Left colon (tissue), 2 donors: ENCODE measurements at regions not wholly inside any gene's neighbourhood (a gene's known extent, or its start where the extent isn't known, plus 50 kb on each side); places are given as distances from the start of the nearest gene placed in this dataset.
A peak's percentile ranks its signal among the peaks of the same experiment; 100 is the strongest.
"Not testable (repeated sequence)": the region's sequence is repeated elsewhere in the genome, so short reads cannot be mapped to it uniquely, and the experiment has no call there.

Source experiments
- ATAC-seq: fragments of 200-7000 bp; cut with Tn5 transposase; one replicate; pipeline ENCODE4 v1.9.1; 2020; ENCODE audit warnings: mild to moderate bottlenecking, moderate library complexity
- DNase-seq, 2 donors: peaks; one replicate each; pipeline ENCODE4 v3.0.0-alpha.2; 2020
- intact Hi-C, 2 donors: fragments of 100-400 bp; cut with DNase I in 1 of 2; cut with micrococcal nuclease in 1 of 2; formaldehyde crosslinking; loops; one replicate each; pipeline versions ENCODE4 v1.11.2 to v1.14.0; 2022; cut with DNase I, micrococcal nuclease
- donor health status: DM: no; HTN: no; CAD: no.
- donor health status: DM: yes; HTN: yes; CAD: no.

GRCh38 chr18:22300665-22301636 is 116.8 kb downstream of the CTAGE1 start:
- ATAC-seq, result peak; percentile 64
- intact Hi-C loops, result no loop called here
- no peak for DNase-seq

DNA sequence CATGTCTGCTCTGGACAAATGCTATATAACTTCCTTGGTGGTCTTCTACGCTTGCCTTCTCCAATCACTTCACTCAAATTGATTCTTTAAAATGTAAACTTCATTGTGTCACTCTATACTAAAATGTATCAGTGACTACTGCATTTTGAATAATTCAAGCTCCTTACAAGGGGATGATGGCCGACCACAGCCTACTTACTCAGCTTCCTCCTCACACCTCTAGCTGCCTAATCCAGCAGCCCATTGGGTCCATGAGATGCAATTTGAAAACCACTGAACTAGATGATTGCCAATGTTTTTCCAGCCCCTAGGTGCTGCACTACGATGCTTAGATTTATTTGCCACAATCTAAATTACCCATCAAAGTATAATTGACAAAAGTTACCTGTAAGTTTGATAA is 120.7 kb downstream of the CTAGE1 start:
- intact Hi-C loops, result no loop called here
- no peak for ATAC-seq
- DNase-seq, result no peak

DNA sequence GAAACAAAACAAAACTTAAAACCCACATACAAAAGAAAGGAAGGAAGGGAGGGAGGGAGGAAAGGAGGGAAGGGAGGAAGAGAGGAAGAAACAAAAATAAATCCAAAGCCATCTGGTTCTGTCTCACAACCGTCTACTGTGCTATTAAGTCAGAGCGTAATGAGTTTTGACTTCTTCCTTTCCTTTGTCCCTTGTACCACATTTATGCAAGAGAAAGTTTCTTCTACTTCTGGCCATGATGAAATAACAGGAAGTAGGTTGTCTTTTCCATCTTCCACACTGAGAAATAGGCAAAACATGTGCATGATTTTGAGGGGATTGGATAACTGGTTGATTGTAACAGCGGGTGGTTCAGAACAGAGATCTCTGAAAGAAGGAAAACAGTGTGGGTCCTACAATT is 121.4 kb downstream of the CTAGE1 start:
- intact Hi-C loops, result no loop called here
- no peak for DNase-seq
- no peak for ATAC-seq

GRCh38 chr18:22293417-22293816 is 124.0 kb downstream of the GATA6 start:
- no peak for ATAC-seq
- intact Hi-C loops, result no loop called here

DNA sequence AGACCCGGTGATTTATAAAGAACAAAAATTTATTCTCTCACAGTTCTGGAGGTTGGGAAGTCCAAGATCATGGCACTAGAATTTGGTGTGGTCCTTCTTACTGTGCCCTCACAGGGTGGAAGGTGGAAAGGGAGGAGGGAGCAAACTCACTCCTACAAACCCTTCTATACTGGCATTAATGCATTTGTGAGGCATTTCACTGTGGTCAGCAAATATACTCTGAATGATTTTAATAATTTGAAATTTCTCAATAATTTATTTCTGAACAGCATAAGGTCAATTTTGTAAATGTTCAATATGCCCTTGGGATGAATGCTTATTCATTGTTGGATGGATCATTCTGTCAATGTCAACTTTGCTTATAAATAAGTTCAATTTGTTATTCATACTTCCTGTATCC is 120.6 kb downstream of the GATA6 start:
- intact Hi-C loops, result no loop called here
- DNase-seq, result no peak
- no peak for ATAC-seq

More at GRCh38 chr18:22293417-22293816, 124.0 kb downstream of the GATA6 start:
- no peak for DNase-seq

GRCh38 chr18:22286585-22286984 is 117.2 kb downstream of the GATA6 start:
- ATAC-seq (peak; percentile 82), DNase-seq (peak; percentile 72 to 86)
- intact Hi-C loops, result no loop called here

DNA sequence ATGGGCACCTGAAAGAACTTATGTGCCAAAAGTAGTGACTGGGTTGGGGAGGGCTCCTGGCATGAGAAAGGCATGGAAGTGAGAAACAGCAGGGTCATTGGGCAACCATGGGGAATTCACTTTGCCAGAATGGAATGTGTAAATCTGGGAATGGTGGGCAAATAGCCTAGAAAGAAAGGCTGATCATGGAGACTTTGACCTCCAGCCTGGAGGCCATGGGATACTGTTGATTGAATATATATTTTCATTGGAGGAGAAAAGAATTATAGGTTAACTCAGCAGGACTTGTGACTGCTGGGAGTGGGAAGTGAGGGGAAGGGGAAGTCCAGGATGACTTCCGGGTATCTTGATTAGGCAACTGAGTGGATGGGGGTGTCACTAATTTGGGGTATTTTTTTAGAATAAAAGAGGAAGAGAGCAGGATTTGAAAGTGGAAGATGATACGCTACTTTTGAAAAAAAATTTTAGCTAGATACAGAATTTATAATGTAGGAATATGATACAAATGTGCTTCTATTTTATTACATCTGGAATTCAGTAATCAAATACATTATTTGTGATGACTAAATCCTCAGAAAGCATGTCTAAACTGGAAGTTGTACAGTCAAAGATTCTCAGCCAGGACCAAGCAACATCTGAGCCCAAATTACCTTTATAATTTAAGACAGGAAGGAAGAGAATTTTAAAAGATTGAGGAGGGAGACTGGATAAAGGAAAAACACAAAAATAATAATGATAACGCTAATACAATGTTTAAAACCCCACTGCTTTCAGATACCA is 116.2 kb downstream of the GATA6 start:
- DNase-seq, result no peak
- intact Hi-C loops, result no loop called here
- no peak for ATAC-seq

DNA sequence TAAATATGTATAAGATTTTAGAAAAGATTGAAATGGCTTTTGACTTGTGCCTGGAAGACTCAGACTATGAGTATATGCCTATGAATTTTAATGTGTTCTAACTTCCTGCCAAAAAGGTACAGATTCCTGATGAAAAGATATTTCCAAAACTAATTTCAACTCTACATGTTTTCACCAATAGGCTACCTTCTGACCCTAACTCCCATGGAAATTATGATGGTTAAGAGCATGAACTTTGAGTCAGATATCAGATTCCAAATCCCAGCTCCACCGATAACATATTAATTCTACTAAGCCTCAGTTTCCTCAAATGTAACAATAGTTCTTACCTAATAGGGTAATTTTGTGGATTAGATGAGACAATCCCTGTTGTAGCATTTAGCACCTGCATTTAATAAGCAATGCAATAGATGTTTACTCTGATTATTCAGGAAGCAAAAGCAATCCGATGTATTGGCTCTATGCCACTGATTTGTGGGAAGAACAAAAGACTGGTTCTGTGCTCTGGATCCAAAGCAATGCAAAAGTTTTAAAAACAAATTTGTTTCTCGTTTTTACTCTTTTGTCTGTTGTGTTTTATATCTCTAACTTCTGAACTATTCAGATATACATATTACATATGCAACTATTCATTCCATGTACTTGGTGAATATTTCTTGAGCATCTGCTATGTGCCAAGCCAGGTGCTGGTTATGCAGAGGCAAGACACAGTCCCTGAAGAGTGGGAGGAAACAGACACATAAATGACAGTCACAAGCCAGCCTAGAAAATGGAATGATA is 115.4 kb downstream of the GATA6 start:
- intact Hi-C loops, result no loop called here
- ATAC-seq, result no peak
- DNase-seq, result no peak

GRCh38 chr18:22283855-22284254 is 114.5 kb downstream of the GATA6 start:
- ATAC-seq, DNase-seq, intact Hi-C loops: not testable (repeated sequence)

DNA sequence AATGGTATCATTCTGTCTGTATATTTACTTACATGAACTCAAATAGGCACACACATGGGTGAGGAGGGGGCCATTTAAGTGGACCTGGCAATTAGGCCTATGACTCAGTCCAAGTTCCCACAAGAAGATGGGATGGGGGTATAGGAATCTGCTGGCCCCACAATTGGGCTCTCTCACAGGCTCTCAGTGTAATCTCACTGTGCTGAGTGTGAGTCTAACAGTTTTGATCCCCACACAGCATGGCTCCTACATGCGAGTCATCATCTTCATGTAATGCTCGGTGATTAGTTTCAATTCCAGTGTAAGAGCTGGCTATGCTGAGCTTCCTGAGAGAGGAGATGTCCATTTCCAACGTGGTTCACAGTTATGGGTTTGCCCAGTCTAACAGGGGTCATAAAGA is 114.0 kb downstream of the GATA6 start:
- ATAC-seq (peak; percentile 4), DNase-seq (no peak)
- intact Hi-C loops, result no loop called here

GRCh38 chr18:22283116-22283395 is 113.7 kb downstream of the GATA6 start:
- intact Hi-C loops, result no loop called here
- DNase-seq (no peak), ATAC-seq (no peak)

- intact Hi-C loops, result no loop called here
- peak; percentile 84 for ATAC-seq
- DNase-seq, result peak; percentile 25 to 48
These were observed 113.1 kb downstream of the GATA6 start for GRCh38 chr18:22282311-22283115.

- intact Hi-C loops, result no loop called here
- ATAC-seq, result no peak
- DNase-seq, result no peak
These were observed 111.0 kb downstream of the GATA6 start for GRCh38 chr18:22280453-22280750.

- intact Hi-C loops, result no loop called here
- DNase-seq (no peak), ATAC-seq (no peak)
These were observed 110.5 kb downstream of the GATA6 start for GRCh38 chr18:22279741-22280452.

DNA sequence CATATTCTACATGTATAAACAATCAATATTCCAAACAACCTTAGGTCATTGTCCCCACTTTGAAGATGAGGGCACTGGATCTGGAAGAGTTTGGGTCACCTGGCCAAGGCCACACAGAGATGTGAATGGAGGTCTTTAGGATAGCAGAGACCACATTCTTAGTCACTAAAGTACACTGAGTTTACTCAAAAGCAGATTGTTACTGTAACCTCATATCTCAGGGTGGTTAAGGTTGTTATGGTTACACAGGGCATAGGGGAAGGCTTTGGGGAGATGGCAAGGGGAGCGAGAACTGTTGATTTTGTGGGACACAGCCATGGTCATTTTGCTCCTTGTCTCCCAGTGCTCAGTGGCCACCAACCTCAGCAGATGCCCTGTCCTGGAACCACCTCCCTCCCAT is 109.4 kb downstream of the GATA6 start:
- intact Hi-C loops, result no loop called here
- DNase-seq, result no peak
- ATAC-seq, result no peak

GRCh38 chr18:22277758-22278157 is 108.4 kb downstream of the GATA6 start:
- ATAC-seq, result no peak
- no peak for DNase-seq
- intact Hi-C loops, result no loop called here

GRCh38 chr18:22276334-22276713 is 106.9 kb downstream of the GATA6 start:
- DNase-seq (no peak), ATAC-seq (peak; percentile 9)

GRCh38 chr18:22275706-22276333 is 106.4 kb downstream of the GATA6 start:
- intact Hi-C loops, result no loop called here
- DNase-seq (no peak), ATAC-seq (no peak)

More at GRCh38 chr18:22276334-22276713, 106.9 kb downstream of the GATA6 start:
- intact Hi-C loops, result no loop called here
